GM23338 (cell line): ENCODE measurements at regions not wholly inside any gene's neighbourhood (a gene's known extent, or its start where the extent isn't known, plus 50 kb on each side); places are given as distances from the start of the nearest gene placed in this dataset.

Source experiments
- ATAC-seq: fragments of 200-7000 bp; cut with Tn5 transposase; 3 replicates; pipeline ENCODE4 v1.9.1; 2020
- DNase-seq: peaks from one replicate; pipeline ENCODE4 v3.0.0-alpha.2; 2015; ENCODE audit warnings: low spot score
- H2AFZ ChIP-seq: fragments of 200-600 bp; sonication (generic); 2 replicates; pipeline ENCODE4 v1.8.0; 2016; ENCODE audit warnings: antibody characterized with exemption, mild to moderate bottlenecking, moderate library complexity
- H3F3A ChIP-seq: fragments of 200-600 bp; sonication (generic); replicated peaks from 2 replicates; pipeline ENCODE4 v1.8.0; 2017; ENCODE audit warnings: antibody characterized with exemption, mixed run types, low read depth
- H3K27ac ChIP-seq: fragments of 200-600 bp; sonication (generic); 2 replicates; pipeline ENCODE4 v1.6.1; 2016; ENCODE audit warnings: low read depth
- H3K27me3 ChIP-seq: fragments of 200-600 bp; sonication (generic); 2 replicates; pipeline ENCODE4 v1.8.0; 2016; ENCODE audit warnings: mild to moderate bottlenecking, mixed run types, moderate library complexity; ENCODE audit not compliant: insufficient read depth
- H3K36me3 ChIP-seq: fragments of 200-600 bp; sonication (generic); 2 replicates; pipeline ENCODE4 v1.8.0; 2016; ENCODE audit warnings: mild to moderate bottlenecking; ENCODE audit not compliant: insufficient read depth
- H3K4me1 ChIP-seq: fragments of 200-600 bp; sonication (generic); 2 replicates; pipeline ENCODE4 v1.8.0; 2016; ENCODE audit warnings: mild to moderate bottlenecking, moderate library complexity; ENCODE audit not compliant: insufficient read depth
- H3K4me2 ChIP-seq: fragments of 200-600 bp; sonication (generic); 2 replicates; pipeline ENCODE4 v1.7.1; 2017; ENCODE audit warnings: mixed run types
- H3K4me3 ChIP-seq: fragments of 200-600 bp; sonication (generic); 2 replicates; pipeline ENCODE4 v1.6.1; 2016; ENCODE audit warnings: mixed run types
- H3K79me2 ChIP-seq: fragments of 200-600 bp; sonication (generic); replicated peaks from 2 replicates; pipeline ENCODE4 v1.8.0; 2017; ENCODE audit warnings: mild to moderate bottlenecking; ENCODE audit not compliant: insufficient read depth
- H3K9me2 ChIP-seq: fragments of 200-600 bp; sonication (generic); 2 replicates; pipeline ENCODE4 v1.8.0; 2017; ENCODE audit not compliant: insufficient read depth
- H4K20me1 ChIP-seq: fragments of 200-600 bp; sonication (generic); replicated peaks from 2 replicates; pipeline ENCODE4 v1.8.0; 2017; ENCODE audit warnings: mild to moderate bottlenecking; ENCODE audit not compliant: insufficient read depth
- H3K27ac Mint-ChIP-seq: 2 replicates; pipeline ENCODE4 v1.8.0; 2020; ENCODE audit warnings: inconsistent platforms, mild to moderate bottlenecking, moderate library complexity, mixed read lengths
- H3K27me3 Mint-ChIP-seq: 3 replicates; pipeline ENCODE4 v1.8.0; 2022; ENCODE audit warnings: low read depth, mild to moderate bottlenecking, moderate library complexity, mixed read lengths, inconsistent platforms; ENCODE audit not compliant: insufficient read depth, poor library complexity
- H3K36me3 Mint-ChIP-seq: 3 replicates; pipeline ENCODE4 v1.8.0; 2021; ENCODE audit warnings: low read depth, mild to moderate bottlenecking, inconsistent platforms, moderate library complexity, mixed read lengths
- H3K4me1 Mint-ChIP-seq: 3 replicates; pipeline ENCODE4 v1.8.0; 2020; ENCODE audit warnings: mild to moderate bottlenecking, inconsistent platforms, mixed read lengths
- H3K4me3 Mint-ChIP-seq: 3 replicates; pipeline ENCODE4 v1.8.0; 2021; ENCODE audit warnings: moderate library complexity, mild to moderate bottlenecking, inconsistent platforms, mixed read lengths
- H3K9me3 Mint-ChIP-seq: 3 replicates; pipeline ENCODE4 v1.8.0; 2020; ENCODE audit warnings: moderate library complexity, mild to moderate bottlenecking, inconsistent platforms, mixed read lengths
- CREB1 ChIP-seq: fragments of 250-450 bp; sonication (Bioruptor Pico); IDR thresholded peaks from 2 replicates; pipeline ENCODE4 v1.5.0; 2020; ENCODE audit warnings: low read depth, mild to moderate bottlenecking, moderate library complexity
- EZH2phosphoT487 ChIP-seq: fragments of 200-600 bp; sonication (generic); IDR thresholded peaks from one replicate; pipeline ENCODE4 v1.8.1; 2018; ENCODE audit warnings: antibody characterized with exemption; ENCODE audit not compliant: unreplicated experiment
- TF ChIP-seq, protein P1 (sequence below), 2 experiments: fragments of 200-600 bp in 1 of 2; sonication (generic) in 1 of 2; conservative IDR thresholded peaks; 2 replicates each; pipeline versions ENCODE4 v1.5.1 to v1.6.1; 2016 to 2017; ENCODE audit warnings: antibody characterized with exemption in 2 of 2, low read depth in 2 of 2, mild to moderate bottlenecking in 2 of 2, moderate library complexity in 1 of 2
- TF ChIP-seq, protein P2 (sequence below): fragments of 250-450 bp; sonication (Bioruptor Pico); IDR thresholded peaks from 2 replicates; pipeline ENCODE4 v1.5.0; 2020; ENCODE audit warnings: mild to moderate bottlenecking, moderate library complexity

DNA sequence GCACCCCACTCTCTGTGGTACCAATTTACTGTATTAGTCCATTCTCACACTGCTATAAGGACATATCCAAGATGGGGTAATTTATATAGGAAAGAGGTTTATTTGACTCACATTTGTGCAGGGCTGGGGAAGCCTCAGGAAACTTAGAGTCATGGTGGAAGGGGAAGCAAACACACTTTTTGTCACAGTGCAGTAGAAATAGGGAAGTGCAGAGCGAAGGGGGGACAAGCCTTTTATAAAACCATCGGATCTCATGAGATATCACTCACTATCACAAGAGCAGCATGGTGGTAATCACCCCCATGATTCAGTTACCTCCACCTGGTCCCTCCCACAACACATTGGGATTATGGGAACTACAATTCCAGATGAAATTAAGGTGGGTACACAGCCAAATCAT is 766.9 kb upstream of the PCDH10 start:
- H3K4me1 ChIP-seq, result no peaks in the 10 kb centered on the region
- H3K36me3 ChIP-seq, result no peaks in the 10 kb centered on the region
- peaks cover 9% of the 10 kb centered on the region; the same call in 1 of the 3 replicates for H3K36me3 Mint-ChIP-seq
- H3K9me3 Mint-ChIP-seq, result peaks cover 6% of the 10 kb centered on the region; the same call in 2 of the 3 replicates
- TF ChIP-seq CREB1 (CRISPR knock-in tag) (no peak), EZH2phosphoT487 (no peak)
- TF ChIP-seq, protein P1, sequence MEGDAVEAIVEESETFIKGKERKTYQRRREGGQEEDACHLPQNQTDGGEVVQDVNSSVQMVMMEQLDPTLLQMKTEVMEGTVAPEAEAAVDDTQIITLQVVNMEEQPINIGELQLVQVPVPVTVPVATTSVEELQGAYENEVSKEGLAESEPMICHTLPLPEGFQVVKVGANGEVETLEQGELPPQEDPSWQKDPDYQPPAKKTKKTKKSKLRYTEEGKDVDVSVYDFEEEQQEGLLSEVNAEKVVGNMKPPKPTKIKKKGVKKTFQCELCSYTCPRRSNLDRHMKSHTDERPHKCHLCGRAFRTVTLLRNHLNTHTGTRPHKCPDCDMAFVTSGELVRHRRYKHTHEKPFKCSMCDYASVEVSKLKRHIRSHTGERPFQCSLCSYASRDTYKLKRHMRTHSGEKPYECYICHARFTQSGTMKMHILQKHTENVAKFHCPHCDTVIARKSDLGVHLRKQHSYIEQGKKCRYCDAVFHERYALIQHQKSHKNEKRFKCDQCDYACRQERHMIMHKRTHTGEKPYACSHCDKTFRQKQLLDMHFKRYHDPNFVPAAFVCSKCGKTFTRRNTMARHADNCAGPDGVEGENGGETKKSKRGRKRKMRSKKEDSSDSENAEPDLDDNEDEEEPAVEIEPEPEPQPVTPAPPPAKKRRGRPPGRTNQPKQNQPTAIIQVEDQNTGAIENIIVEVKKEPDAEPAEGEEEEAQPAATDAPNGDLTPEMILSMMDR (conservative IDR thresholded peaks at IDR 0.05; ENCODE audit: low read depth in 2 of 2), result no peak
- TF ChIP-seq, protein P2, sequence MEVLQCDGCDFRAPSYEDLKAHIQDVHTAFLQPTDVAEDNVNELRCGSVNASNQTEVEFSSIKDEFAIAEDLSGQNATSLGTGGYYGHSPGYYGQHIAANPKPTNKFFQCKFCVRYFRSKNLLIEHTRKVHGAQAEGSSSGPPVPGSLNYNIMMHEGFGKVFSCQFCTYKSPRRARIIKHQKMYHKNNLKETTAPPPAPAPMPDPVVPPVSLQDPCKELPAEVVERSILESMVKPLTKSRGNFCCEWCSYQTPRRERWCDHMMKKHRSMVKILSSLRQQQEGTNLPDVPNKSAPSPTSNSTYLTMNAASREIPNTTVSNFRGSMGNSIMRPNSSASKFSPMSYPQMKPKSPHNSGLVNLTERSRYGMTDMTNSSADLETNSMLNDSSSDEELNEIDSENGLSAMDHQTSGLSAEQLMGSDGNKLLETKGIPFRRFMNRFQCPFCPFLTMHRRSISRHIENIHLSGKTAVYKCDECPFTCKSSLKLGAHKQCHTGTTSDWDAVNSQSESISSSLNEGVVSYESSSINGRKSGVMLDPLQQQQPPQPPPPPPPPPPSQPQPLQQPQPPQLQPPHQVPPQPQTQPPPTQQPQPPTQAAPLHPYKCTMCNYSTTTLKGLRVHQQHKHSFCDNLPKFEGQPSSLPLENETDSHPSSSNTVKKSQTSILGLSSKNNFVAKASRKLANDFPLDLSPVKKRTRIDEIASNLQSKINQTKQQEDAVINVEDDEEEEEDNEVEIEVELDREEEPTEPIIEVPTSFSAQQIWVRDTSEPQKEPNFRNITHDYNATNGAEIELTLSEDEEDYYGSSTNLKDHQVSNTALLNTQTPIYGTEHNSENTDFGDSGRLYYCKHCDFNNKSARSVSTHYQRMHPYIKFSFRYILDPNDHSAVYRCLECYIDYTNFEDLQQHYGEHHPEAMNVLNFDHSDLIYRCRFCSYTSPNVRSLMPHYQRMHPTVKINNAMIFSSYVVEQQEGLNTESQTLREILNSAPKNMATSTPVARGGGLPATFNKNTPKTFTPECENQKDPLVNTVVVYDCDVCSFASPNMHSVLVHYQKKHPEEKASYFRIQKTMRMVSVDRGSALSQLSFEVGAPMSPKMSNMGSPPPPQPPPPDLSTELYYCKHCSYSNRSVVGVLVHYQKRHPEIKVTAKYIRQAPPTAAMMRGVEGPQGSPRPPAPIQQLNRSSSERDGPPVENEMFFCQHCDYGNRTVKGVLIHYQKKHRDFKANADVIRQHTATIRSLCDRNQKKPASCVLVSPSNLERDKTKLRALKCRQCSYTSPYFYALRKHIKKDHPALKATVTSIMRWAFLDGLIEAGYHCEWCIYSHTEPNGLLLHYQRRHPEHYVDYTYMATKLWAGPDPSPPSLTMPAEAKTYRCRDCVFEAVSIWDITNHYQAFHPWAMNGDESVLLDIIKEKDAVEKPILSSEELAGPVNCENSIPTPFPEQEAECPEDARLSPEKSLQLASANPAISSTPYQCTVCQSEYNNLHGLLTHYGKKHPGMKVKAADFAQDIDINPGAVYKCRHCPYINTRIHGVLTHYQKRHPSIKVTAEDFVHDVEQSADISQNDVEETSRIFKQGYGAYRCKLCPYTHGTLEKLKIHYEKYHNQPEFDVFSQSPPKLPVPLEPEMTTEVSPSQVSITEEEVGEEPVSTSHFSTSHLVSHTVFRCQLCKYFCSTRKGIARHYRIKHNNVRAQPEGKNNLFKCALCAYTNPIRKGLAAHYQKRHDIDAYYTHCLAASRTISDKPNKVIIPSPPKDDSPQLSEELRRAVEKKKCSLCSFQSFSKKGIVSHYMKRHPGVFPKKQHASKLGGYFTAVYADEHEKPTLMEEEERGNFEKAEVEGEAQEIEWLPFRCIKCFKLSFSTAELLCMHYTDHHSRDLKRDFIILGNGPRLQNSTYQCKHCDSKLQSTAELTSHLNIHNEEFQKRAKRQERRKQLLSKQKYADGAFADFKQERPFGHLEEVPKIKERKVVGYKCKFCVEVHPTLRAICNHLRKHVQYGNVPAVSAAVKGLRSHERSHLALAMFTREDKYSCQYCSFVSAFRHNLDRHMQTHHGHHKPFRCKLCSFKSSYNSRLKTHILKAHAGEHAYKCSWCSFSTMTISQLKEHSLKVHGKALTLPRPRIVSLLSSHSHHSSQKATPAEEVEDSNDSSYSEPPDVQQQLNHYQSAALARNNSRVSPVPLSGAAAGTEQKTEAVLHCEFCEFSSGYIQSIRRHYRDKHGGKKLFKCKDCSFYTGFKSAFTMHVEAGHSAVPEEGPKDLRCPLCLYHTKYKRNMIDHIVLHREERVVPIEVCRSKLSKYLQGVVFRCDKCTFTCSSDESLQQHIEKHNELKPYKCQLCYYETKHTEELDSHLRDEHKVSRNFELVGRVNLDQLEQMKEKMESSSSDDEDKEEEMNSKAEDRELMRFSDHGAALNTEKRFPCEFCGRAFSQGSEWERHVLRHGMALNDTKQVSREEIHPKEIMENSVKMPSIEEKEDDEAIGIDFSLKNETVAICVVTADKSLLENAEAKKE (CRISPR knock-in tag), result no peak
- H3K27ac Mint-ChIP-seq, result no peak overlapping the region
- no peak overlapping the region for H2AFZ ChIP-seq
- no peaks in the 10 kb centered on the region for H3K79me2 ChIP-seq
- H3K9me2 ChIP-seq, result 0 out of 2 replicates have a peak, but pooled peaks cover 4% of the 10 kb centered on the region
- ATAC-seq (no peak), DNase-seq (no peak)
- H3K4me2 ChIP-seq, result no peak overlapping the region
- no peaks in the 10 kb centered on the region for H3F3A ChIP-seq
- no peaks in the 10 kb centered on the region for H3K27me3 ChIP-seq
- no peaks in the 10 kb centered on the region for H3K27me3 Mint-ChIP-seq
- no peak overlapping the region for H3K27ac ChIP-seq
- H3K4me3 ChIP-seq, result no peak overlapping the region
- H3K4me3 Mint-ChIP-seq, result no peak overlapping the region
- H3K4me1 Mint-ChIP-seq, result no peaks in the 10 kb centered on the region
- H4K20me1 ChIP-seq, result no peaks in the 10 kb centered on the region
